DMS 273 (cell line): ENCODE measurements at regions not wholly inside any gene's neighbourhood (a gene's known extent, or its start where the extent isn't known, plus 50 kb on each side); places are given as distances from the start of the nearest gene placed in this dataset.

ENCODE experiments used
- DNase-seq: peaks from one replicate; lab custom pipeline; 2025; ENCODE audit not compliant: unreplicated experiment; lab: John Stamatoyannopoulos, UW

DNA sequence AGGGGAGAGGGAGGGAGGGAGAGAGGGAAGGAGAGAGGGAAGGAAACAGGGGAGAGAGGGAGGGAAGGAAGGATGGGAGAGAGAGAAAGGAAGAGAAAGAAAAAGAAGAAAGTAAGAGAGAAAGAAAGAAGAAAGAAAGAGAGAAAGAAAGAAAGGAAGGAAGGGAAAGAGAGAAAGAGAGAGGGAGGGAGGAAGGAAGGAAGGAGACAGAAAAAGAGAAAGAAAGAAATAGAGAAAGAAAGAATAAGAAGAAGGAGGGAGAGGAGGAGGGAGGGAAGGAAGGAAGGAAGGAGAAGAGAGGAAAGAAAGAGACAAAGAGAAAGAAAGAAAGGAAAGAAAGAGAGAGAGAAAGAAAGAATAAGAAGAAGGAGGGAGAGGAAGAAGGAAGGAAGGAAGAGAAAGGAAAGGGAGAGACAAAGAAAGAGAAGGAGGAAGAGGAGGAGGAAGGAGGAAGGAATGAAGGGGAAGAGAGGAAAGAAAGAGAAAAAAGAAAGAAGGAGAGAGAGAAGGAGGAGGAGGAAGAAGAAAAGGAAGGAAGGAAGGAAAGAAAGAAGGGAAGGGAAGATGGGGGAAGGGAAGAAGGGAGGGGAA is 189.6 kb downstream of the PARM1 start:
- no peak for DNase-seq

DNA sequence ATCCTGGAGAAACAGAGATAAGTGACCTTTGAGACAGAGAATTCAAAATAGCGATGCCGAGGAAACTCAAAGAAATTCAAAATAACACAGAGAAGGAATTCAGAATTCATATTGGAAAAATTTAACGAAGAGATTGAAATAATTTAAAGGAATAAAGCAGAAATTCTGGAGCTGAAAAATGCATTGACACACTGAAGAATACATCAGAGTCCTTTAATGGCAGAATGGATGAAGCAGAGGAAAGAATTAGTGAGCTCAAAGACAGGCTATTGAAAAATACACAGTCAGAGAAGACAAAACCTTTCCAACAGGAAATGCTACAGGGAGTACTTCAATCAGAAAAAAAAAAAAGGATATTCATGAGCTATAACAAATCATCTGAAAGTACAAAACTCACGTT is 185.8 kb downstream of the PARM1 start:
- DNase-seq = no peak

- DNase-seq = peak; percentile 10
These were observed 177.1 kb downstream of the PARM1 start for GRCh38 chr4:75110061-75110460.

GRCh38 chr4:75107755-75108612 is 175.1 kb downstream of the PARM1 start:
- DNase-seq = peak; percentile 79

DNA sequence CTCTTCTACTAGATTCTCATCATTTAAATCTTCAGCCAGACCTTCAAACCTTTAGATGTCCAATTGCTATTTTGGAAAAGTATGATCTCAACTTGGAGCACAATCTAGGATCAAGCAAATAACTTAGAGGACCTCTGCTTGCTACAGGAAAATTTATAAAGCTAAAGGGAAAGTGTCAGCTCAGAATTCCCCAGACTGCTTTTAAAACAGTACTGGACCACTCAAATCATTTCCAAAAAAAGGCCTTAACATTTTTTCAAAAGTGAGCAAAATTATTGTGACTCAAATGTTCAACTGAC is 169.8 kb downstream of the PARM1 start:
- no peak for DNase-seq

- DNase-seq = no peak
These were observed 169.2 kb downstream of the PARM1 start for GRCh38 chr4:75101906-75102786.
